HEK293T (cell line): ENCODE measurements at regions not wholly inside any gene's neighbourhood (a gene's known extent, or its start where the extent isn't known, plus 50 kb on each side); places are given as distances from the start of the nearest gene placed in this dataset.

Source experiments
- FOXK2 ChIP-seq: fragments of 450-650 bp; IDR thresholded peaks from 2 replicates; pipeline ENCODE4 v1.6.1; 2016; ENCODE audit warnings: mild to moderate bottlenecking
- NFRKB ChIP-seq: fragments of 450-650 bp; IDR thresholded peaks from 2 replicates; pipeline ENCODE4 v1.6.1; 2016; ENCODE audit warnings: mild to moderate bottlenecking, moderate library complexity
- SP1 ChIP-seq: fragments of 450-650 bp; IDR thresholded peaks from 2 replicates; pipeline ENCODE4 v1.6.1; 2017
- SUZ12 ChIP-seq: fragments of 450-650 bp; IDR thresholded peaks from 2 replicates; pipeline ENCODE4 v1.6.1; 2016; ENCODE audit warnings: mild to moderate bottlenecking
- TARDBP ChIP-seq: fragments of 450-650 bp; IDR thresholded peaks from 2 replicates; pipeline ENCODE4 v1.6.1; 2016
- ZNF384 ChIP-seq: fragments of 450-650 bp; IDR thresholded peaks from 2 replicates; pipeline ENCODE4 v1.6.1; 2016

DNA sequence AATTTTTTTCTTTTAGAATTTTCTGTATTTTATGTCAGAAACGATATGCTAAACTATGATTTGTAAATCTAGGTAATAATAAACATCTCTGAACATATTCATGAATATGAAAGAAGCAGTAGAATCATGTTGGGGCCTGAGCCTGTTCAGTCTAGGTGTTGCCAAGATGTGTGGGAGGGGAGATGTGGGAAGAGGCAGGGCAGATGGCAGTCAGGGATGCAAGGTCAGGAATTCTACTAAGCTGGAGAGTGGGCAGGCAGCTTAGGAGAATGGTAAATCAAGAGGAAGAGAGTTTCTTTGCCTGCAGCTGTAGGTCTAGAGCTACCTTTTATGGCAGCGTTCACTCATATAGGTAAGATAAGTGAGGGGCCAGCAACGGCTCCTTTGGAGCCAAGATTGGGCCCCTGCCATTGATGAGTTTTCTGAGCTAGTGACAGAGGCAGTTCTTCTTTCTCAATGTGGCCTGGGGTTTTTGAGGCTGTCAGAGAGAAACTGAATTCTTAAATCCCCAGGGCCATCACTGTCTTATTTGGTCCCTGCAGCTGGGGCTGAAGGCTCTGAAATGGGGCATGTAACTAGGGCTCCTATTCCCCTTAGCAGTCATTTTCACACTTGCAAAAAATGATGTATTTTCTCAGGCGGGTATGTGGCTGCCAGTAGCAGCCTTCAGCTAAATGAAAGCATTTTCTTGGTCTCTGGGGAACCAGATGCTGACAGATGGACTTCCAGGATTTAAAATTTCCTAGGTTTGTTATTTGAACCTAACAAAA is 232.8 kb downstream of the PIK3C3 start:
- TF ChIP-seq SP1, result no peak
- TF ChIP-seq SUZ12, result no peak
- TF ChIP-seq TARDBP, result no peak
- no peak for TF ChIP-seq NFRKB
- TF ChIP-seq FOXK2, result no peak
- no peak for TF ChIP-seq ZNF384
